Lower leg skin (tissue), 4 donors: ENCODE measurements at regions not wholly inside any gene's neighbourhood (a gene's known extent, or its start where the extent isn't known, plus 50 kb on each side); places are given as distances from the start of the nearest gene placed in this dataset.
"Not testable (repeated sequence)": the region's sequence is repeated elsewhere in the genome, so short reads cannot be mapped to it uniquely, and the experiment has no call there.

ENCODE experiments used
- DNase-seq, 2 donors: peaks; one replicate each; pipeline ENCODE4 v3.0.0-alpha.2; 2019; ENCODE audit warnings: low spot score in 2 of 2
- H3K4me3 ChIP-seq: fragments of 200-600 bp; sonication (generic); 2 replicates; pipeline ENCODE4 v1.5.1; 2017; ENCODE audit warnings: mild to moderate bottlenecking, low read depth; ENCODE audit not compliant: poor library complexity, severe bottlenecking
- CTCF ChIP-seq, 3 donors: fragments of 450-650 bp; IDR thresholded peaks; one replicate each; pipeline ENCODE4 v1.5.1; 2016; ENCODE audit warnings: antibody characterized with exemption in 3 of 3, mild to moderate bottlenecking in 3 of 3, moderate library complexity in 2 of 3
- POLR2A ChIP-seq, 2 donors: fragments of 450-650 bp; IDR thresholded peaks; one replicate each; pipeline ENCODE4 v1.6.1; 2016 to 2017; ENCODE audit warnings: antibody characterized with exemption in 2 of 2, mild to moderate bottlenecking in 1 of 2, moderate library complexity in 1 of 2
- WGBS, 2 donors: methylation state at CpG; one replicate each; pipeline ENCODE4 v1.1.5; 2018; 5-methylcytosine and 5-hydroxymethylcytosine counted together
- intact Hi-C: fragments of 100-400 bp; cut with DNase I; formaldehyde crosslinking; loops from one replicate; pipeline ENCODE4 v1.15.0; 2023; ENCODE audit warnings: low total_unique reads

- TF ChIP-seq POLR2A (IDR thresholded peaks at IDR 0.05) (no peak), CTCF (IDR thresholded peaks at IDR 0.05) (no peak)
- 55 to 75% methylated on average over 4 of the region's 4 CpGs for WGBS, 2 donors
- intact Hi-C loops = no loop called here
- no peak for DNase-seq
- H3K4me3 ChIP-seq = no peak overlapping the region
These were observed 136.0 kb upstream of the FOXQ1 start for GRCh38 chr6:1175877-1176276.

GRCh38 chr6:1170794-1171193 lies 141.1 kb upstream of the FOXQ1 start:
- 41 to 58% methylated on average over 8 of the region's 8 CpGs for WGBS, 2 donors
- no peak overlapping the region for H3K4me3 ChIP-seq
- no peak for DNase-seq
- TF ChIP-seq CTCF (IDR thresholded peaks at IDR 0.05) (no peak), POLR2A (IDR thresholded peaks at IDR 0.05) (no peak)
- intact Hi-C loops = no loop called here

GRCh38 chr6:1164600-1164999 lies 147.3 kb upstream of the FOXQ1 start:
- TF ChIP-seq POLR2A (IDR thresholded peaks at IDR 0.05) = no peak
- WGBS, 2 donors = 72 to 77% methylated on average over 5 of the region's 5 CpGs
- no peak overlapping the region for H3K4me3 ChIP-seq
- no peak for DNase-seq
- intact Hi-C loops = no loop called here

DNA sequence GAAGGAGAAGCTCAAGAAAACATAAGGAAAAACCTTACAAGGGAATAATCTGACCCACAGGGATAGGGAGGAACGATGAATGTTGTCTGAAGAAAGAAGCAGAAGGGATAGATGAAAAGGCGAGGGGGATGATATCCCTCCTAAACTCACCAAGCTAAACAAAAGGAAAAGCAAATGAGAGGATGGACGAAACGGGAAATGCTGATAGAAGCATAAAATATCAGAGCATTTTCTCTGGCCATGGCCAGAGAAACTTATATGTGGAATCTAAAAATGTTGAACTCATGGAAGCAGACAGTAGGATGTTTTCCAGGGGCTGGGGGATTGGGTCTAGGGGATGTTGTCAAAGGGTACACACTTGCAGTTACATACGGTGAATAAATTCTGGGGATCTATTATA lies 148.4 kb upstream of the FOXQ1 start:
- no peak for DNase-seq
- intact Hi-C loops = no loop called here
- no peak overlapping the region for H3K4me3 ChIP-seq
- no peak for TF ChIP-seq POLR2A (IDR thresholded peaks at IDR 0.05)
- no peak for TF ChIP-seq CTCF (IDR thresholded peaks at IDR 0.05)
- 77 to 81% methylated on average over 5 of the region's 5 CpGs for WGBS, 2 donors

DNA sequence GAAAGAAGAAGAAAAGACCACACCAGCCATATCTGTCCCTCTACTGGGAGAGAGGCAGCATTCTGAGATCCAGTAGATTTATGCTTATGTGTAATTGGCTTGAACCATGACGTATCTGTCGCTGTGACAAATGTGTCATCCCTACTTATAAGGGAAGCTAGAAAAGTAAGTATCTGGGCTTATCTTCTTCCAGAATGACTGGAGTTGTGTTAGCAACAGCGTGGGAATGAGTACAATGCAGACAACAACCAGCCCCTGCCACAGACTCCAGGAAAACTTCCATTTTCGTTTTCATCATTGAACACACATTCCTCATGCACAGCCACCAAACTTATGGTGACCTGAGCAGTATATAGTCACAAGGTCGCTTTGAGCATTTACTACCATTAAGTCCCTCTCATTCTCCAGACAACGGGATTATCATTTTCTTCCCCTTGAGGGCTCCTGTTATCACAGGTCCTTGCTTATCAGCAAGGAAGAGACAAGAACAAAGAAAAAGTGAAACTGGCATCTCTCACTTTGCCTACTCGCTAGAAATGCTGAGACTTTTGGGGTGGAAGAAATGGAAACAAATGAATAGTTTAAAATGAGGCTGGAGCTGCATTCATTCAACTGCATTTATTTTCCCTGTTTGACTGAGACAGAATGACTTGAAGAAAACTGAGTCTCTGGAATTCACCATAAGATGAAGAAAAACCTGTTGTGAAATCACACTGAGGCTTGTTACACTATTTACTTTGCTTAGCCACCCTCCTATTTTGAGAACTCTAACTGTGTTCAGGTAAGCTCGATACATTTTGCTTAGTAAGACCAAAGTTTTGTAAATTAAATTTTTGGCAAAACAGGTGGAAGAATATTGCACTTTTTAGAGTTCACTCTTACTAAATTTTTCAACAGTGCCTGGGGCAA lies 149.3 kb upstream of the FOXQ1 start:
- DNase-seq = no peak
- intact Hi-C loops = no loop called here
- WGBS, 2 donors = 57 to 61% methylated on average over 8 of the region's 8 CpGs

GRCh38 chr6:1156411-1156810 lies 155.5 kb upstream of the FOXQ1 start:
- intact Hi-C loops, DNase-seq, H3K4me3 ChIP-seq: not testable (repeated sequence)
- WGBS, 2 donors = 75 to 80% methylated on average over 3 of the region's 3 CpGs

More for the DNA sequence above, 149.3 kb upstream of the FOXQ1 start:
- no peak for TF ChIP-seq CTCF (IDR thresholded peaks at IDR 0.05)
- TF ChIP-seq POLR2A (IDR thresholded peaks at IDR 0.05) = no peak
- no peak overlapping the region for H3K4me3 ChIP-seq
